GM12874 (cell line): ENCODE measurements at regions not wholly inside any gene's neighbourhood (a gene's known extent, or its start where the extent isn't known, plus 50 kb on each side); places are given as distances from the start of the nearest gene placed in this dataset.

Experiments
- CTCF ChIP-seq: IDR thresholded peaks from 2 replicates; pipeline ENCODE4 v1.5.1; 2011; ENCODE audit warnings: low read depth, mild to moderate bottlenecking, control low read depth, low read length, moderate library complexity; ENCODE audit not compliant: insufficient read depth

- no peak for TF ChIP-seq CTCF
These were observed 211.0 kb upstream of the MAF start for GRCh38 chr16:79811541-79811940.

- no peak for TF ChIP-seq CTCF
These were observed 210.1 kb upstream of the MAF start for GRCh38 chr16:79810449-79811189.

GRCh38 chr16:79809376-79809775, 208.8 kb upstream of the MAF start:
- TF ChIP-seq CTCF: no peak

GRCh38 chr16:79808731-79809130, 208.2 kb upstream of the MAF start:
- no peak for TF ChIP-seq CTCF

- no peak for TF ChIP-seq CTCF
These were observed 206.2 kb upstream of the MAF start for GRCh38 chr16:79806757-79807156.

- TF ChIP-seq CTCF: no peak
These were observed 205.1 kb upstream of the MAF start for GRCh38 chr16:79805621-79806020.

GRCh38 chr16:79801646-79802045, 201.1 kb upstream of the MAF start:
- TF ChIP-seq CTCF: no peak
